ENCODE measurements at regions not wholly inside any gene's neighbourhood (a gene's known extent, or its start where the extent isn't known, plus 50 kb on each side); places are given as distances from the start of the nearest gene placed in this dataset.

GRCh38 chrX:68923147-68923546 is 94.3 kb downstream of the EFNB1 start:
- ATAC-seq = no peak
- intact Hi-C loops (cut with DNase I) = no loop called here
- Histone ChIP-seq H3K27ac (no peak overlapping the region), H3K4me1 (no peaks in the 10 kb centered on the region), H3K4me3 (no peak overlapping the region), H3K27me3 (no peaks in the 10 kb centered on the region), H3K9me3 (no peaks in the 10 kb centered on the region), H3K36me3 (no peaks in the 10 kb centered on the region)
- DNase-seq = no peak
- 43% methylated on average over 2 of the region's 2 CpGs for WGBS (ENCODE audit: insufficient coverage, low coverage, low lambda C conversion rate, missing lambda C conversion rate)
- no peak for TF ChIP-seq CTCF (IDR thresholded peaks at IDR 0.05)
- no peak for TF ChIP-seq POLR2A (IDR thresholded peaks at IDR 0.05)

- H3K4me1 ChIP-seq = no peaks in the 10 kb centered on the region
- no peaks in the 10 kb centered on the region for H3K9me3 ChIP-seq
- intact Hi-C loops (cut with DNase I) = no loop called here
- no peaks in the 10 kb centered on the region for H3K36me3 ChIP-seq
- no peak overlapping the region for H3K4me3 ChIP-seq
- H3K27me3 ChIP-seq = no peaks in the 10 kb centered on the region
- DNase-seq = no peak
- ATAC-seq = no peak
- no peak overlapping the region for H3K27ac ChIP-seq
- TF ChIP-seq POLR2A (IDR thresholded peaks at IDR 0.05) (no peak), CTCF (IDR thresholded peaks at IDR 0.05) (no peak)
- WGBS (ENCODE audit: insufficient coverage, low coverage, low lambda C conversion rate, missing lambda C conversion rate) = 20% methylated on average over 1 of the region's 6 CpGs
These were observed 93.2 kb downstream of the EFNB1 start for GRCh38 chrX:68922013-68922412.

GRCh38 chrX:68920561-68920960 is 91.7 kb downstream of the EFNB1 start:
- ATAC-seq (no peak), DNase-seq (no peak)
- Histone ChIP-seq H3K27ac (no peak overlapping the region), H3K36me3 (no peaks in the 10 kb centered on the region), H3K9me3 (no peaks in the 10 kb centered on the region), H3K4me1 (no peaks in the 10 kb centered on the region), H3K4me3 (no peak overlapping the region), H3K27me3 (no peaks in the 10 kb centered on the region)
- 71% methylated on average over 4 of the region's 7 CpGs for WGBS (ENCODE audit: insufficient coverage, low coverage, low lambda C conversion rate, missing lambda C conversion rate)
- no peak for TF ChIP-seq CTCF (IDR thresholded peaks at IDR 0.05)
- no peak for TF ChIP-seq POLR2A (IDR thresholded peaks at IDR 0.05)
- intact Hi-C loops (cut with DNase I) = no loop called here

DNA sequence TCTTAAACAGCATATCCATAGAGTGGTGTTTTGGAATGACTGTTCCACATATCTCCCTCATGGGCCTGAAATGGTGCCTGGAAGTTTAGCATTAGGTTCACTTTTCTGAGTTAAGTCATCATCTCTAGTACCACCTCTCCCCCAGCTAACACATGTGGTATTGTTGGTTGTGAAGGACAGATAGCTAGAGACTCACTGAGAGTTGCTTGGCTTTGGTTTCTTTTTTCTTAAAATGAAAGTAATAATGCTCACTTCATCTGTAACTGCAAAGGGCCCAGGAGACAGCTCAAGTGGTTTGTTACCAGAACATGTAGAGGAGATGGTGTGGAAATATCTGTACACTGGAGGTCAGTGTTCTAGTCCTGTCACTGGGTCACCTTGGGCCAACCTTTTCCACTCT is 90.9 kb downstream of the EFNB1 start:
- no peak overlapping the region for H3K4me3 ChIP-seq
- DNase-seq (no peak), ATAC-seq (no peak)
- H3K27me3 ChIP-seq = no peaks in the 10 kb centered on the region
- H3K4me1 ChIP-seq = no peaks in the 10 kb centered on the region
- H3K36me3 ChIP-seq = no peaks in the 10 kb centered on the region
- no peak for TF ChIP-seq POLR2A (IDR thresholded peaks at IDR 0.05)
- no peak overlapping the region for H3K27ac ChIP-seq
- no peaks in the 10 kb centered on the region for H3K9me3 ChIP-seq
- intact Hi-C loops (cut with DNase I) = no loop called here

DNA sequence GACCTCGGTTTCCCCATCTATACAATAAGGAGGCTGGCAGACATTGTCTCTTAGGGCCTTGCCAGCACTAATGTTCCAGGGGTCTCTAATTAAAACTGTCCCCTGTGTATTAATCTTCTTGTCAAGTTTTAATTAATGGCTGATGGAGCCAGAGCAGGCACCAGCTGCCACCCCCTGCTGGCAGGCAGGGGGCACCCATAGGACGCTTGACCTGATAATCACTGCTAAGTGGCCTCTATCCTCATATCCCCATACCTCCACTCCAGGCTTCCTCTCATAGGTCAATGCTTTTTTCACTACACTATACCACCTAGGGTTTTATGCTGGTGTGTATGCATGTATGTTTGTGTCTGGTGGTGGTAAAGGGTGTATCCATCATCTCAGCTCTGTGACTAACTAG is 89.4 kb downstream of the EFNB1 start:
- Histone ChIP-seq H3K4me1 (no peaks in the 10 kb centered on the region), H3K36me3 (no peaks in the 10 kb centered on the region), H3K27ac (no peak overlapping the region), H3K27me3 (no peaks in the 10 kb centered on the region), H3K9me3 (no peaks in the 10 kb centered on the region), H3K4me3 (no peak overlapping the region)
- ATAC-seq (no peak), DNase-seq (no peak)
- TF ChIP-seq CTCF (IDR thresholded peaks at IDR 0.05) (peak in 1 of 4 donors; percentile 10), POLR2A (IDR thresholded peaks at IDR 0.05) (no peak)
- WGBS (ENCODE audit: insufficient coverage, low coverage, low lambda C conversion rate, missing lambda C conversion rate) = 71% methylated on average over 1 of the region's 2 CpGs
- intact Hi-C loops (cut with DNase I) = no loop called here
